GM23248 (cell line): ENCODE measurements at regions not wholly inside any gene's neighbourhood (a gene's known extent, or its start where the extent isn't known, plus 50 kb on each side); places are given as distances from the start of the nearest gene placed in this dataset.

Experiments
- EZH2 ChIP-seq: fragments of 200-600 bp; sonication (generic); IDR thresholded peaks from 2 replicates; pipeline ENCODE4 v1.6.1; 2018; ENCODE audit warnings: antibody characterized with exemption, mild to moderate bottlenecking; ENCODE audit not compliant: insufficient read depth, poor library complexity, severe bottlenecking
- EZH2phosphoT487 ChIP-seq: fragments of 200-600 bp; sonication (generic); IDR thresholded peaks from 2 replicates; pipeline ENCODE4 v1.6.1; 2018; ENCODE audit warnings: antibody characterized with exemption, moderate library complexity, mild to moderate bottlenecking, low read depth; ENCODE audit not compliant: insufficient read depth

GRCh38 chr10:43897765-43898419, 249.2 kb upstream of the ZNF32 start:
- TF ChIP-seq EZH2phosphoT487 (no peak), EZH2 (no peak)
